ENCODE measurements at regions not wholly inside any gene's neighbourhood (a gene's known extent, or its start where the extent isn't known, plus 50 kb on each side); places are given as distances from the start of the nearest gene placed in this dataset.

- H3K4me1 ChIP-seq: no peaks in the 10 kb centered on the region; a peak in 2 of 20 replicates
- no peak overlapping the region for H3K9ac ChIP-seq
- TF ChIP-seq Cebpa-rat (IDR thresholded peaks at IDR 0.05): no peak
- H3K36me3 ChIP-seq: no peaks in the 10 kb centered on the region
- no peaks in the 10 kb centered on the region for H4K20me1 ChIP-seq
- no peaks in the 10 kb centered on the region for H3K27me3 ChIP-seq
- H3K9me3 ChIP-seq (replicated peaks in 1 of 11): 0 out of 22 replicates have a peak, but pooled peaks cover 0 to 3% (median 0%) of the 10 kb centered on the region in 11 experiments
- H3K4me2 ChIP-seq: no peak overlapping the region
- no peak overlapping the region for H3K4me3 ChIP-seq
- no peak overlapping the region for H3K27ac ChIP-seq
Observed at GRCh38 chr7:136294977-136295376, 317.8 kb upstream of the MTPN start.

- H3K4me3 ChIP-seq: no peak overlapping the region
- H3K4me2 ChIP-seq: no peak overlapping the region
- TF ChIP-seq Cebpa-rat (IDR thresholded peaks at IDR 0.05): no peak
Observed at GRCh38 chr7:136293841-136294391, 316.8 kb upstream of the MTPN start.

GRCh38 chr7:136293272-136293671, 316.1 kb upstream of the MTPN start:
- H3K4me3 ChIP-seq: no peak overlapping the region
- H3K9ac ChIP-seq: no peak overlapping the region
- no peak overlapping the region for H3K4me2 ChIP-seq
- no peaks in the 10 kb centered on the region; a peak in 2 of 20 replicates for H3K4me1 ChIP-seq
- no peaks in the 10 kb centered on the region for H3K36me3 ChIP-seq
- H4K20me1 ChIP-seq: no peaks in the 10 kb centered on the region
- no peaks in the 10 kb centered on the region for H3K27me3 ChIP-seq
- H3K9me3 ChIP-seq (replicated peaks in 1 of 11): no peaks in the 10 kb centered on the region
- no peak for TF ChIP-seq Cebpa-rat (IDR thresholded peaks at IDR 0.05)
- no peak overlapping the region for H3K27ac ChIP-seq

More at GRCh38 chr7:136293841-136294391, 316.8 kb upstream of the MTPN start:
- Histone ChIP-seq H3K36me3 (no peaks in the 10 kb centered on the region), H3K9me3 (replicated peaks in 1 of 11) (no peaks in the 10 kb centered on the region), H4K20me1 (no peaks in the 10 kb centered on the region), H3K4me1 (no peaks in the 10 kb centered on the region; a peak in 2 of 20 replicates), H3K27ac (no peak overlapping the region), H3K27me3 (no peaks in the 10 kb centered on the region), H3K9ac (no peak overlapping the region)

GRCh38 chr7:136292365-136292764, 315.2 kb upstream of the MTPN start:
- H4K20me1 ChIP-seq: no peaks in the 10 kb centered on the region
- H3K27me3 ChIP-seq: no peaks in the 10 kb centered on the region
- H3K9ac ChIP-seq: no peak overlapping the region
- no peak overlapping the region for H3K4me2 ChIP-seq
- TF ChIP-seq Cebpa-rat (IDR thresholded peaks at IDR 0.05): no peak
- no peaks in the 10 kb centered on the region for H3K9me3 ChIP-seq (replicated peaks in 1 of 11)
- H3K4me3 ChIP-seq: no peak overlapping the region
- H3K27ac ChIP-seq: no peak overlapping the region
- no peaks in the 10 kb centered on the region for H3K36me3 ChIP-seq
- H3K4me1 ChIP-seq: no peaks in the 10 kb centered on the region; a peak in 2 of 20 replicates

GRCh38 chr7:136290351-136290750, 313.2 kb upstream of the MTPN start:
- H3K4me3 ChIP-seq: no peak overlapping the region
- H3K9me3 ChIP-seq (replicated peaks in 1 of 11): no peaks in the 10 kb centered on the region
- H3K27ac ChIP-seq: no peak overlapping the region
- no peaks in the 10 kb centered on the region for H3K36me3 ChIP-seq
- H4K20me1 ChIP-seq: no peaks in the 10 kb centered on the region
- H3K27me3 ChIP-seq: no peaks in the 10 kb centered on the region
- no peak overlapping the region for H3K4me2 ChIP-seq
- no peaks in the 10 kb centered on the region; a peak in 2 of 20 replicates for H3K4me1 ChIP-seq
- no peak for TF ChIP-seq Cebpa-rat (IDR thresholded peaks at IDR 0.05)
- no peak overlapping the region for H3K9ac ChIP-seq

- Histone ChIP-seq H3K27ac (no peak overlapping the region), H3K9ac (no peak overlapping the region), H3K4me3 (no peak overlapping the region), H3K9me3 (replicated peaks in 1 of 11) (no peaks in the 10 kb centered on the region), H3K4me2 (no peak overlapping the region), H3K36me3 (no peaks in the 10 kb centered on the region), H3K27me3 (no peaks in the 10 kb centered on the region), H4K20me1 (no peaks in the 10 kb centered on the region), H3K4me1 (no peaks in the 10 kb centered on the region)
- TF ChIP-seq Cebpa-rat (IDR thresholded peaks at IDR 0.05): no peak
Observed at GRCh38 chr7:136278057-136278456, 300.9 kb upstream of the MTPN start.

GRCh38 chr7:136275794-136276193, 298.6 kb upstream of the MTPN start:
- TF ChIP-seq Cebpa-rat (IDR thresholded peaks at IDR 0.05): no peak
- Histone ChIP-seq H3K9me3 (replicated peaks in 1 of 11) (no peaks in the 10 kb centered on the region), H3K4me1 (no peaks in the 10 kb centered on the region), H3K36me3 (no peaks in the 10 kb centered on the region), H4K20me1 (no peaks in the 10 kb centered on the region), H3K4me3 (no peak overlapping the region), H3K4me2 (no peak overlapping the region), H3K9ac (no peak overlapping the region), H3K27ac (no peak overlapping the region), H3K27me3 (no peaks in the 10 kb centered on the region)

DNA sequence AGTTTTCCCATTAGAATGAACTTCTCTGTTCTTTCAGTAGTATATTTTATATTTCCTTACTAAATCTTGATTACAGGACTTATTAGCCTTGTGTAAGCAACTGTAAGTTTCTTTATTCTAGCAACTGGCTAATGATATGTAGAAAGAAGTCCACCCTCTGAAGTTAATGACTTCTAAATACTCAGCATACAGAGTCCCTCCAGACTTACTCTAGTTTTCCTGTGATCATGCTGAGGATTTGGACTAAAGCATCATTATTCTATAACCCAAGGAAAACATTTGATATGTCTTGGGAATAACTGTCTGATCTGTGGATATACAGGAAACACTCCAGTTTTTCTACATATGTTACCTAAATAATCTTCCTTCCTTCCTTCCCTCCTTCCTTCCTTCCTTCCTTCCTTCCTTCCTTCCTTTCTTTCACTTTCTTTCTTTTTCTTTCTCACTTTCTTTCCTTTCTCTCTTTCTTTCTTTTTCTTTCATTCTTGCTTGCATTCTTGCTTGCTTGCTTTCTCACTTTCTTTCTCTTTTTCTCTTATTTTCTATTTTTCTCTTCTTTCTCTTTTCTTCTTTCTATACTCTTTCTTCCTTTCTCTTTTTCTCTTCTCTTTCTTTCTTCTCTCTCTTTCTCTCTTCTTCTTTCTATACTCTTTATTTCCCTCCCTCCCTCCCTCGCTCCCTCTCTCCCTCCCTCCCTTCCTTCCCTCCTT, 297.6 kb upstream of the MTPN start:
- Histone ChIP-seq H4K20me1 (no peaks in the 10 kb centered on the region), H3K27me3 (no peaks in the 10 kb centered on the region), H3K9ac (no peak overlapping the region), H3K4me3 (no peak overlapping the region), H3K4me2 (no peak overlapping the region), H3K36me3 (no peaks in the 10 kb centered on the region), H3K9me3 (replicated peaks in 1 of 11) (peaks cover 0 to 9% (median 0%) of the 10 kb centered on the region in 11 experiments; a peak in 4 of 22 replicates), H3K4me1 (no peaks in the 10 kb centered on the region), H3K27ac (no peak overlapping the region)
- no peak for TF ChIP-seq Cebpa-rat (IDR thresholded peaks at IDR 0.05)

DNA sequence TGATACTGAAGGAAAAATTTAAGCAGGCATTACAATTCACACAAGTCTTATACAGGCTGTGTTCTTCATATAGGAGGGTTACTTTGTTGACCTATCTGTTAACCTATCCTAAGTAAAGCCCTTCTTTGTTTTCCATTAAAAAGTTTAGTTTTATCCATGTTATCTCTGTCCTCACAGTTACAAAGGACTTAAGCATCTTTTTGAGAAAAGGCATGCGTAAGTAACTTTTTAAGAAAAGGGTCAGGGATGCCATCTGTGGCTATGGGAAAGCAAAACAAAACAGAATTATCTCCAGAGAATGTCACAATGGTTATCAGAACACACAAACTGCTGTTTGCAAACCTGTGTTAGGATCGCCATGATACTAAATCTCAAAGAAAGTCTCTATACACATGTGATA, 295.8 kb upstream of the MTPN start:
- Histone ChIP-seq H3K9me3 (replicated peaks in 1 of 11) (peaks cover 0 to 27% (median 0%) of the 10 kb centered on the region in 11 experiments; a peak in 7 of 22 replicates), H4K20me1 (no peaks in the 10 kb centered on the region), H3K4me3 (no peak overlapping the region), H3K4me2 (no peak overlapping the region), H3K9ac (no peak overlapping the region), H3K4me1 (no peaks in the 10 kb centered on the region), H3K27me3 (no peaks in the 10 kb centered on the region), H3K27ac (no peak overlapping the region), H3K36me3 (no peaks in the 10 kb centered on the region)
- no peak for TF ChIP-seq Cebpa-rat (IDR thresholded peaks at IDR 0.05)

DNA sequence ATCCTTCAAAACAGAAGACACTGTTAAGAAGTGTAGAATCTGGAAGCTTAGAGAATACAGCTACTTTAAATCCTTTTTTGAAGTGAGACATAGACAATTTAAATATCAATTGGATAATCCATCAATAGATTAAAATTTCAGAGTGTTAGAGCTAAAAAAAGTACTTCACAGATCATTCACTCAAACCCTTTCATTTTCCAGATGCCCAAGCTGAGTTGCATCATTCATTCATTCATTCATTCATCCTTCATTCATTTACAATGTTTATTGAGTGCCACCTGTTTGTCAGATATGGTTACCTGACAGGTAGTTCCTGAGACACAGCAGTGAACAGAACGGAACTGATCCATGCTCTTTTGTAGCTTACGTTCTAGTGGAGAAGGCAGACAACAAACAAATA, 290.7 kb upstream of the MTPN start:
- no peak overlapping the region for H3K4me2 ChIP-seq
- H3K4me1 ChIP-seq: peaks cover 0 to 8% (median 0%) of the 10 kb centered on the region in 10 experiments; a peak in 5 of 20 replicates
- H3K36me3 ChIP-seq: no peaks in the 10 kb centered on the region
- H3K27ac ChIP-seq: no peak overlapping the region
- peaks cover 34 to 75% (median 40%) of the 10 kb centered on the region in 11 experiments for H3K9me3 ChIP-seq (replicated peaks in 1 of 11)
- no peak overlapping the region for H3K9ac ChIP-seq
- H3K4me3 ChIP-seq: no peak overlapping the region
- H4K20me1 ChIP-seq: no peaks in the 10 kb centered on the region
- no peak for TF ChIP-seq Cebpa-rat (IDR thresholded peaks at IDR 0.05)
- H3K27me3 ChIP-seq: no peaks in the 10 kb centered on the region
